ENCODE measurements at regions not wholly inside any gene's neighbourhood (a gene's known extent, or its start where the extent isn't known, plus 50 kb on each side); places are given as distances from the start of the nearest gene placed in this dataset.
"Not testable (repeated sequence)": the region's sequence is repeated elsewhere in the genome, so short reads cannot be mapped to it uniquely, and the experiment has no call there.

GRCh38 chr14:85027681-85028370 lies 502.1 kb upstream of the FLRT2 start:
- DNase-seq: no peak

- no peak for DNase-seq
Observed at GRCh38 chr14:85037411-85037810, 492.5 kb upstream of the FLRT2 start.

GRCh38 chr14:85038526-85039352 lies 491.2 kb upstream of the FLRT2 start:
- no peak for DNase-seq

- DNase-seq: no peak
Observed at GRCh38 chr14:85039353-85039626, 490.7 kb upstream of the FLRT2 start.

GRCh38 chr14:85040046-85040685 lies 489.8 kb upstream of the FLRT2 start:
- DNase-seq: no peak

GRCh38 chr14:85041618-85042017 lies 488.3 kb upstream of the FLRT2 start:
- DNase-seq: no peak

GRCh38 chr14:85042301-85042700 lies 487.6 kb upstream of the FLRT2 start:
- no peak for DNase-seq

GRCh38 chr14:85050180-85050579 lies 479.8 kb upstream of the FLRT2 start:
- no peak for DNase-seq

GRCh38 chr14:85052646-85053045 lies 477.3 kb upstream of the FLRT2 start:
- no peak for DNase-seq

- no peak for DNase-seq
Observed at GRCh38 chr14:85054178-85054577, 475.8 kb upstream of the FLRT2 start.

- no peak for DNase-seq
Observed at GRCh38 chr14:85056267-85056666, 473.7 kb upstream of the FLRT2 start.

- DNase-seq: no peak
Observed at GRCh38 chr14:85057221-85057620, 472.7 kb upstream of the FLRT2 start.

- no peak for DNase-seq
Observed at GRCh38 chr14:85058150-85058549, 471.8 kb upstream of the FLRT2 start.

GRCh38 chr14:85060121-85060520 lies 469.8 kb upstream of the FLRT2 start:
- no peak for DNase-seq

- DNase-seq: no peak
Observed at GRCh38 chr14:85061256-85061655, 468.7 kb upstream of the FLRT2 start.

- DNase-seq: no peak
Observed at GRCh38 chr14:85063747-85064146, 466.2 kb upstream of the FLRT2 start.

GRCh38 chr14:85071447-85071846 lies 458.5 kb upstream of the FLRT2 start:
- DNase-seq: no peak

- no peak for DNase-seq
Observed at GRCh38 chr14:85074955-85075354, 455.0 kb upstream of the FLRT2 start.

- no peak for DNase-seq
Observed at GRCh38 chr14:85075694-85076476, 454.1 kb upstream of the FLRT2 start.

- not testable (repeated sequence) for DNase-seq
Observed at GRCh38 chr14:85077716-85078115, 452.2 kb upstream of the FLRT2 start.

- no peak for DNase-seq
Observed at GRCh38 chr14:85079842-85080730, 449.9 kb upstream of the FLRT2 start.

GRCh38 chr14:85084344-85084743 lies 445.6 kb upstream of the FLRT2 start:
- no peak for DNase-seq
